NCI-H2196 (cell line): ENCODE measurements at regions not wholly inside any gene's neighbourhood (a gene's known extent, or its start where the extent isn't known, plus 50 kb on each side); places are given as distances from the start of the nearest gene placed in this dataset.
"Not testable (repeated sequence)": the region's sequence is repeated elsewhere in the genome, so short reads cannot be mapped to it uniquely, and the experiment has no call there.

Experiments used
- DNase-seq: peaks from one replicate; lab custom pipeline; 2025; ENCODE audit not compliant: unreplicated experiment; lab: John Stamatoyannopoulos, UW

GRCh38 chr16:60413969-60414368 lies 1622.3 kb downstream of the CDH8 start:
- DNase-seq: no peak

DNA sequence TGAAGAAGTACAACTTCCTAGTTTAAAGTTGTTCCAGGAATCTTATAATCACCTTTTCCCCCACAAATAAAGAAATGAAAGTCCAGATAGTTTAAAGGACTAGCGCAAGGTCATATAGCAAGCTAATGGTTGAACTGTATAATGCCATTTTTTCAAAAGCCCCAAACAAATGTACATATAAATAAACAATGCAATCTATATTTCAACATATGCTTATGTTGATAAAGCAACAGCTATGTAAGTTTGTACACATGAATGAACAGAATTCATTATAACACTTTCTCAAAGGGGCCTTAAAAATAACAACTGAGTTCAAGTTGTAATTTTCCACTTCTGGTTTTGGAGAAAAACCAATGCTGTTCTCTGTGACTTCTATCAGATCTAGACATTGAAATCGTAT lies 1628.6 kb downstream of the CDH8 start:
- DNase-seq: no peak

DNA sequence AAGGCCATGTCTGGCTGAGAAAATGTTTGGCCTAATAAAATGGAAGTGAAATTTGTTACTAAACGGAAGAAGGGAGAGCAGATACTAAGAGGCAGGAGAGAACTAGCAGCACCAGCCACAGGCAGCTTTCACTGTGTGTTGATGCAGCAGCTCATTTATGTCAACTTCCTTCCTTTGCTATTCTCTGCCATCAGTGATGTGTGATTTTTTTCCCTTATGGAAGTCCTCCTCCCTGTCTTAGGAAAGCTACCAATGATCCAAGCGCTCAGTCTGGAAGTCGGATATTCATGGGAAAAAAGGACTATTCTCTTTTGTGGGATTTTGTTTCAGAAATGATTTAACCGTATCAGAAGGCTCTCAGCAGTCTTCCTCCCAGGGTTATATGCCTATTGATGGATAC lies 1629.2 kb downstream of the CDH8 start:
- DNase-seq: no peak

- no peak for DNase-seq
Measured at GRCh38 chr16:60405286-60405685, 1631.0 kb downstream of the CDH8 start.

- no peak for DNase-seq
Measured at GRCh38 chr16:60404401-60404800, 1631.8 kb downstream of the CDH8 start.

DNA sequence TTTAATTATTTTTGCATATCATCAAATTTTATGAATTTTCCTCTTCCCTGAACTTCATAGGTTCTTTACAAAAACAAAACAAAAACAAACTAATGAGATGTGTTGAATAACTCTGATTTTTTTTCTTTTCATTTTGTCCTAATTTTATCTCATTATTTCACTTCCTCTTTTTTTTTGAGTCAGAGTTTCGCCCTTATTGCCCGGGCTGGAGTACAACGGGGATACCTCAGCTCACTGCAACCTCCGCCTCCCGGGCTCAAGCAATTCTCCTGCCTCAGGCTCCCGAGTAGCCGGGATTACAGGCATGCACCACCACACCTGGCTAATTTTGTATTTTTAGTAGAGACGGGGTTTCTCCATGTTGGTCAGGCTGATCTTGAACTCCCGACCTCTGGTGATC lies 1633.3 kb downstream of the CDH8 start:
- not testable (repeated sequence) for DNase-seq

- no peak for DNase-seq
Measured at GRCh38 chr16:60392380-60392779, 1643.9 kb downstream of the CDH8 start.

DNA sequence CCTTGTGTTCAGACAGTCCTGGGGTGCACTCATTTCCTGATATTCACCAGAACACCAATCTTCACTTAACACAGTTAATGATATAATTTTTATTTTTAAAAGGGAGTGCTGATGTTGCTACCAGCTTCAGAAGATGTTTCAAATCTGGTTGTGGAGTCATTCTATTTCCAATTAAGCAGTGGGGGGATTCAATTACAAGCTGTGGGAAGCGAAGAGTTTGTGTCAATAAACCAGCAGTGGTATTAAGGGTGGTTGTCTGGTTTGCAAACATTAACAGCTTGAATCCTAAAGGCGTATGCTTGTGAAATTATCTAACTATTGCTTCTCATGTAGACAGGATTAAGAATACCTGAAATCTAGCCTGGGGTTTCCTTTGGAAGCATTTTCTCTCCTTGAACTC lies 1637.5 kb upstream of the GOT2 start:
- DNase-seq: no peak

GRCh38 chr16:60367739-60368138 lies 1633.6 kb upstream of the GOT2 start:
- no peak for DNase-seq

- no peak for DNase-seq
Measured at GRCh38 chr16:60363566-60363965, 1629.5 kb upstream of the GOT2 start.

GRCh38 chr16:60359866-60360265 lies 1625.8 kb upstream of the GOT2 start:
- DNase-seq: not testable (repeated sequence)

DNA sequence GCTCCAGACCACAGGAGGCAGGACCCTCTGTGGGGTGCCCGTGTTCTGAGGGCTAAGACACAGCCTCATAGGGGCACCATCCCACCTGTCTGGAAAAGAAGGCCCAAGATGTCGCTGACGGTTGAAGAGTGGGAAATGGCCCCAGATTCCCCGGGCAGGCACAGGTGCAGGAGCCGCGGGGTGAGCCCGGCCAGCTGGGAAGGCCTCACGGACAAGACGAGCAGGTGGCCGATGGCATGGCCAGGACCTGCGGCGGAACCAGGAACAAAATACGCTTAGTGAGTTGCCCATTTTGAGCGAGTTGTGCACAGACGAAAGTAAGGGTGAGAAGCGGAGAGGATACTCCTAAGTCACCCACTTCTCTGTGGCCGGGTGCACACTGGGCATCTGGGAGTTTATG lies 1625.3 kb upstream of the GOT2 start:
- not testable (repeated sequence) for DNase-seq

- not testable (repeated sequence) for DNase-seq
Measured at GRCh38 chr16:60357876-60358522, 1623.9 kb upstream of the GOT2 start.

DNA sequence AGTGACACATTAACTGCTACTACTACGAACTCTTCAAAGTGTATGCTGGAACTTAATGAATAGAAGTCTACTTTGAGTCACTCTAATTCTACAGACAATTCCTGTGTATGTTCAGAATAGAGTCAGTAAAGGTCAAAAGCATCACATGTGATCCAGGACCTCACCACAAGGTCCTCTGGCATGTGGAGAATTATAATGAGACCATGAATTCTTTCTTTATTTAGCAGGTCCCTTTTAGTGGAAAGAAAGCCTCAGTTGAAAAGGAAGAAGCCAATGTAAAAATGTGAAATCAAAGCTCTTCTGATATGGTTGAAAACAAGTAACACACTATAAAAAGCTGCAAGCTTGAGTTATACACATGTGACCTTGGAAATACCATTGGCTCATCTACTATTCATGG lies 1612.1 kb upstream of the GOT2 start:
- no peak for DNase-seq

GRCh38 chr16:60337671-60338070 lies 1603.6 kb upstream of the GOT2 start:
- DNase-seq: no peak

- no peak for DNase-seq
Measured at GRCh38 chr16:60331168-60331567, 1597.1 kb upstream of the GOT2 start.

DNA sequence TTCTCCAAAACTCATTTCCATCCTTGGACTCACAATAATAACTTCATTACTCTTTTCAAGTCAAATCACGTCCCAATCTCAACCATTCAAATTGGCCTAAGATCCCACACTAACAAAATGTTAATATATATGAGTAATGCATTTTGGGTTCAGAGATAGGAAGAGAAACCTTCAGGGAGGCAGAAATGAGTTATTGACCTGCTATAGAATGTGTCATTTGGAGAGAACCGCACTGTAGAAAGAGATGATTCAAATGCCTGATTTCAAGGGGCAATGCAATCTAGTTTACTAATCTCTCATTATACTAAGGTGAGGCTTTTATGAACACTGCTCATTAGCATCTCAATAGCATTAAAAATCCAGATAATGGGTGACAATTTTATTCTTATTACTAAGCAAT lies 1595.0 kb upstream of the GOT2 start:
- no peak for DNase-seq

- DNase-seq: no peak
Measured at GRCh38 chr16:60328152-60328551, 1594.0 kb upstream of the GOT2 start.

DNA sequence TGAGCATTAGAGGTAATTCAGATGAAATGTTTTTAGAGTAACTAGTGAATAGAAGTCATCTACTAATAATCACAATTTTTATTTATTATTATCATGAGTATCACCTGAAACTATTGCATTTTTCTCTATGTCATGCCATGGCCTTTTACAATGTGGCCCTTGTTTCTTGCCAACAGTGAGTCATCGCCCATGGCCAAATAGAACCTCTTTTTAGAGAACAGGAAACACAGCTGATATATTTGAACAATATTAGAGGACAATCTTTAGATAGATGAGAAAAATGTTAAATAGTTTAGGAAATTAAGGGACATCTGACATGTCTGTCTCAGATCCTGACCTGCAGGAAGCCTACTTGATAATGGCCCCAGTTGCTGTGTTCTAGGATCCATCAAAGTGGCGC lies 1584.4 kb upstream of the GOT2 start:
- no peak for DNase-seq

GRCh38 chr16:60310846-60311445 lies 1576.8 kb upstream of the GOT2 start:
- no peak for DNase-seq

GRCh38 chr16:60304720-60305119 lies 1570.6 kb upstream of the GOT2 start:
- DNase-seq: no peak

DNA sequence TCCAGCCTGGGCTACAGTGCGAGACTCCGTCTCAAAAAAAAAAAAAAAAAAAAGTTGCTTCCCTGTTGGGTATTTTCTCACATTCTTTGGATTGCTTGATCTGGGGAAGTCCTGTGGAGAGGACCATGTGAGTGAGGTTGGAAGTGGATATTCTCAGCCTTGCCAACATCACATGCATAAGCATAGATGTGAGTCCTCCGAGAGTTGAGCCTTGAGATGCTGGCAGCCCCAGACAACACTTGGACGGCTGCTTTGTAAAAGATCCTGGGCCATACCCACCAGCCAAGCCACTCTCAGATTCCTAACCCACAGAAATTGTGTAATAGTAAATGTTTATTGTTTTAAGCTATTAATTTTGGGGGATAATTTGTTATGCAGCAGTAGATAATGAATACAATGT lies 1570.0 kb upstream of the GOT2 start:
- no peak for DNase-seq

- no peak for DNase-seq
Measured at GRCh38 chr16:60302676-60303075, 1568.6 kb upstream of the GOT2 start.
